ENCODE measurements at regions not wholly inside any gene's neighbourhood (a gene's known extent, or its start where the extent isn't known, plus 50 kb on each side); places are given as distances from the start of the nearest gene placed in this dataset.

GRCh38 chr11:103624708-103625623 lies 411.5 kb upstream of the DDI1 start:
- DNase-seq, result peak; percentile 84

GRCh38 chr11:103625624-103625965 lies 410.8 kb upstream of the DDI1 start:
- no peak for DNase-seq

GRCh38 chr11:103628121-103628520 lies 408.3 kb upstream of the DDI1 start:
- DNase-seq, result no peak

GRCh38 chr11:103631841-103632240 lies 404.6 kb upstream of the DDI1 start:
- no peak for DNase-seq

- peak; percentile 71 for DNase-seq
Measured at GRCh38 chr11:103633068-103633788, 403.2 kb upstream of the DDI1 start.

- no peak for DNase-seq
Measured at GRCh38 chr11:103633819-103634590, 402.4 kb upstream of the DDI1 start.

- no peak for DNase-seq
Measured at GRCh38 chr11:103636232-103636631, 400.2 kb upstream of the DDI1 start.

- no peak for DNase-seq
Measured at GRCh38 chr11:103637295-103637694, 399.1 kb upstream of the DDI1 start.

- DNase-seq, result no peak
Measured at GRCh38 chr11:103637831-103638230, 398.6 kb upstream of the DDI1 start.

- DNase-seq, result no peak
Measured at GRCh38 chr11:103644676-103645075, 391.8 kb upstream of the DDI1 start.

- no peak for DNase-seq
Measured at GRCh38 chr11:103648054-103648453, 388.4 kb upstream of the DDI1 start.

GRCh38 chr11:103648670-103649400 lies 387.6 kb upstream of the DDI1 start:
- peak; percentile 35 for DNase-seq

GRCh38 chr11:103649401-103649895 lies 387.0 kb upstream of the DDI1 start:
- no peak for DNase-seq

GRCh38 chr11:103650330-103650729 lies 386.1 kb upstream of the DDI1 start:
- DNase-seq, result no peak

- DNase-seq, result no peak
Measured at GRCh38 chr11:103651341-103651998, 385.0 kb upstream of the DDI1 start.

- peak; percentile 72 for DNase-seq
Measured at GRCh38 chr11:103652013-103652412, 384.4 kb upstream of the DDI1 start.

GRCh38 chr11:103656382-103656781 lies 380.1 kb upstream of the DDI1 start:
- no peak for DNase-seq

GRCh38 chr11:103659206-103659618 lies 377.2 kb upstream of the DDI1 start:
- peak; percentile 25 for DNase-seq

- no peak for DNase-seq
Measured at GRCh38 chr11:103659743-103660142, 376.7 kb upstream of the DDI1 start.

GRCh38 chr11:103661185-103661584 lies 375.3 kb upstream of the DDI1 start:
- no peak for DNase-seq

- no peak for DNase-seq
Measured at GRCh38 chr11:103661991-103662390, 374.4 kb upstream of the DDI1 start.

- DNase-seq, result no peak
Measured at GRCh38 chr11:103662880-103663279, 373.6 kb upstream of the DDI1 start.

Data from NCI-H226 (cell line).